ENCODE measurements at regions not wholly inside any gene's neighbourhood (a gene's known extent, or its start where the extent isn't known, plus 50 kb on each side); places are given as distances from the start of the nearest gene placed in this dataset.

DNA sequence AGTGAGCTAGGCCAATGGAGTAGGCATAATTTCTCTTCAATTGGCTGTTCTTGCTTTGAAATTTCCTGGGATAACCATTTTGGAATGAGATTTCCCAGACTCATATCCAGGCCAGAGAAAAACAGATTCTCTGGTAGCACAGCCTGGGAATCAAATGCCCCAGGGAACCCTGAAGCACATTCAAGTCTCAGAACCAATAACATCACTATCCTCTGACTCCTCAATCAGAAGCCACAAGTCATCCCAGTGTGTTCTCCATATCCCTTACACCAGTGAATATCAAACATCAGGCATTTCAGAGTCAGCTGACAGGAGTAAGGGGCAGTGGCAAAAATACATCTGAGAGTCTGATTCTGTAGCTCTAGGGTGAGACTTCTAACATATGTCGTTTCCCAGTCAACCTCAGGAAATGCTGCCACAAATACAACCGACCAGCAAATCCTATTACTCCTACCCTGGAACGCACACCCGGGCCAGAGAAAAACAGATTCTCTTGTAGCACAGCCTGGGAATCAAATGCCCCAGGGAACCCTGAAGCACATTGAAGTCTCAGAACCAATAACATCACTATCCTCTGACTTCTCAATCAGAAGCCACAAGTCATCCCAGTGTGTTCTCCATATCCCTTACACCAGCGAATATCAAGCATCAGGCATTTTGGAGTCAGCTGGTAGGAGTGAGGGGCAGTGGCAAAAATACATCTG lies 537.7 kb upstream of the NMUR2 start:
- TF ChIP-seq EZH2 (IDR thresholded peaks at IDR 0.05; ENCODE audit: insufficient read depth, low read length), result no peak
- TF ChIP-seq, protein P1, sequence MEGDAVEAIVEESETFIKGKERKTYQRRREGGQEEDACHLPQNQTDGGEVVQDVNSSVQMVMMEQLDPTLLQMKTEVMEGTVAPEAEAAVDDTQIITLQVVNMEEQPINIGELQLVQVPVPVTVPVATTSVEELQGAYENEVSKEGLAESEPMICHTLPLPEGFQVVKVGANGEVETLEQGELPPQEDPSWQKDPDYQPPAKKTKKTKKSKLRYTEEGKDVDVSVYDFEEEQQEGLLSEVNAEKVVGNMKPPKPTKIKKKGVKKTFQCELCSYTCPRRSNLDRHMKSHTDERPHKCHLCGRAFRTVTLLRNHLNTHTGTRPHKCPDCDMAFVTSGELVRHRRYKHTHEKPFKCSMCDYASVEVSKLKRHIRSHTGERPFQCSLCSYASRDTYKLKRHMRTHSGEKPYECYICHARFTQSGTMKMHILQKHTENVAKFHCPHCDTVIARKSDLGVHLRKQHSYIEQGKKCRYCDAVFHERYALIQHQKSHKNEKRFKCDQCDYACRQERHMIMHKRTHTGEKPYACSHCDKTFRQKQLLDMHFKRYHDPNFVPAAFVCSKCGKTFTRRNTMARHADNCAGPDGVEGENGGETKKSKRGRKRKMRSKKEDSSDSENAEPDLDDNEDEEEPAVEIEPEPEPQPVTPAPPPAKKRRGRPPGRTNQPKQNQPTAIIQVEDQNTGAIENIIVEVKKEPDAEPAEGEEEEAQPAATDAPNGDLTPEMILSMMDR (IDR thresholded peaks at IDR 0.05; ENCODE audit: insufficient read depth, low read depth, low read length), result no peak

Measured in astrocyte (in vitro differentiated cells and primary cell).